ENCODE measurements at regions not wholly inside any gene's neighbourhood (a gene's known extent, or its start where the extent isn't known, plus 50 kb on each side); places are given as distances from the start of the nearest gene placed in this dataset.
A peak's percentile ranks its signal among the peaks of the same experiment; 100 is the strongest.
"Not testable (repeated sequence)": the region's sequence is repeated elsewhere in the genome, so short reads cannot be mapped to it uniquely, and the experiment has no call there.

DNA sequence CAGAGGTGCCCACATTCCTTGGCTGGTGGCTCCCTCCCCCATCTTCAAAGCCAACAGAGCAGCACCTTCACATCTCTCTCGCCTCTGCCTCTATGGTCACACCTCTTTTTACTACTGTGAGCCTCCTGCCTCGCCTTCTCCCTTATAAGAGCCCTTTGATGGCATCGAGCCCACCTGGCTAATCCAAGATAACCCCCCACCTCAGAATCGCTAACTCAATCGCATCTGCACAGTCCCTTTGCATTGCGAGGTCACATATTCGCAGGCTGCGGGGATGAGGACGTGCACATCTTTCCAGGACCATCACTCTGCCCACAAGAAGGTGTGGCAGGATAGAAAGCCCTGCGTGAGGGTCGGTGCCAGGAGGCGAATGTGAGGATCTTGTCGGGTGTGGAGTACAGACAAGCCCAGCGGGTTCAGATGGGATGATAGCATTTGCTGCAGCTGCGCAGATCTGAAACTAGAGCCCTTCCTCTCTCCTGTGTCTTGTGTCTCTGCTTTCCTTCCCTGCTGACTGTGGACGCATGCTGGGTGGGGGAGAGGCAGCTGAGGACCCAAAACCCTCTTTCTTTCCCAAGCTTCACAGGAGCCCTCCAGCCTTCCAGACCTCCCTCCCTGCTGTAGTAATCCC is 148.3 kb upstream of the HDAC4 start:
- Mint-ChIP-seq H3K4me3 (peak overlapping the region in 4 of 7 donors; percentile 24 to 60 (median 36)), H3K36me3 (no peaks in the 10 kb centered on the region), H3K4me1 (peaks cover 40 to 54% (median 43%) of the 10 kb centered on the region in 3 donors), H3K27me3 (peaks cover 9 to 26% of the 10 kb centered on the region in 2 donors), H3K9me3 (peaks cover 0 to 1% (median 0%) of the 10 kb centered on the region in 5 donors), H3K27ac (peak overlapping the region in 7 of 8 donors; percentile 24 to 88 (median 53))
- Histone ChIP-seq H3K4me3 (ENCODE audit: low read length) (no peak overlapping the region), H3K4me1 (ENCODE audit: insufficient read depth, low read length) (peaks cover 27% of the 10 kb centered on the region), H3K36me3 (ENCODE audit: insufficient read depth, low read length) (no peaks in the 10 kb centered on the region), H3K27ac (ENCODE audit: low read depth, low read length) (no peak overlapping the region), H3K9me3 (ENCODE audit: low read length) (no peaks in the 10 kb centered on the region), H3K27me3 (ENCODE audit: insufficient read depth, low read length, poor library complexity, severe bottlenecking) (no peaks in the 10 kb centered on the region)
- POLR2A ChIA-PET: no interaction called here
- CTCF ChIA-PET: interaction anchor here (1.1 kb wide), 1 partner anchor 9 kb away, joined by 3 read pairs; no protein-coding TSS in a partner anchor
- no peak for DNase-seq

DNA sequence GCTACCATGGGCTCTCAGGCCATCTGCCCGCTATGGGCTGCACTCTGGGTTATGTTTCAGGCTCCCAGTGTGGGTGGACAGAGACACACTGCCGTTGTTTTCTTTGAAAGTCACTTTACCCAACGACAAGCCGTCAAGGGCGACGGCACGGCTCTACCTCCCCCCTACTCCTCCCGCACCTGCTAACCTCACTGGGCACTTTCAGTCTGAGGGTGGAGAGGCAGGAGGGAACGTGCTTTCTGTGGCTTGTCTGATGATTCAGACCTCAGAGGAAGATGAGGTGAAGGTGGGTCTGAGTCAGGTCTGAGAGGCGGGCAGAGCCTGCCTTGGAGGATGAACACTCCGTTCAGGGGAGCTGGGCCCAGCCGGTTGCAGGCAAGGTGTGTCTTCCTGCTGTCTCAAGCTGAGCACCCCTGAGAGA is 147.6 kb upstream of the HDAC4 start:
- H3K36me3 Mint-ChIP-seq: no peaks in the 10 kb centered on the region
- H3K9me3 ChIP-seq (ENCODE audit: low read length): no peaks in the 10 kb centered on the region
- H3K4me1 ChIP-seq (ENCODE audit: insufficient read depth, low read length): peaks cover 27% of the 10 kb centered on the region
- ChIA-PET POLR2A (no interaction called here), CTCF (interaction anchor here (1.1 kb wide), 1 partner anchor 8 kb away, joined by 3 read pairs; no protein-coding TSS in a partner anchor)
- peak overlapping the region in 4 of 7 donors; percentile 31 to 60 (median 48) for H3K4me3 Mint-ChIP-seq
- peaks cover 5 to 26% of the 10 kb centered on the region in 2 donors for H3K27me3 Mint-ChIP-seq
- H3K9me3 Mint-ChIP-seq: peaks cover 0 to 1% (median 0%) of the 10 kb centered on the region in 5 donors
- peaks cover 42 to 55% (median 46%) of the 10 kb centered on the region in 3 donors for H3K4me1 Mint-ChIP-seq
- H3K36me3 ChIP-seq (ENCODE audit: insufficient read depth, low read length): no peaks in the 10 kb centered on the region
- no peaks in the 10 kb centered on the region for H3K27me3 ChIP-seq (ENCODE audit: insufficient read depth, low read length, poor library complexity, severe bottlenecking)
- H3K27ac Mint-ChIP-seq: peak overlapping the region in 7 of 8 donors; percentile 33 to 96 (median 85)
- H3K4me3 ChIP-seq (ENCODE audit: low read length): no peak overlapping the region
- no peak overlapping the region for H3K27ac ChIP-seq (ENCODE audit: low read depth, low read length)
- peak in 4 of 5 donors; percentile 4 to 71 (median 40) for DNase-seq

DNA sequence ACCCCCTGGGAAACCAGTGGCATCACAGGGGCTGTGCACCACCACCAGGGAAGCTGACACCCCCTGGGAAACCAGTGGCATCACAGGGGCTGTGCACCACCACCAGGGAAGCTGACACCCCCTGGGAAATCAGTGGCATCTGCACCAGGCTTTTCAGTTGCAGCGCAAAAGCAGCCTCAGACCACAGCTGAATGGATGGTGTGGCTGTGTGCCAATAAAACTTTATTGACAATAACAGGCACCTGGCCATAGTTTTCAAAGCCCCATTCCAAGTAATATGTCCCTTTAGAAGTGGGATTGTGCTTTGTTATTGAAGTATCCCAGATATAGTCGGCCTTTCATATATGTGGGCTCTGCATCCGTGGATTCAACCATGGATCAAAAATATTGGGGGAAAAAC is 146.3 kb upstream of the HDAC4 start:
- H3K36me3 ChIP-seq (ENCODE audit: insufficient read depth, low read length); H3K27ac ChIP-seq (ENCODE audit: low read depth, low read length); H3K4me3 ChIP-seq (ENCODE audit: low read length); H3K27ac Mint-ChIP-seq; H3K9me3 Mint-ChIP-seq; H3K27me3 ChIP-seq (ENCODE audit: insufficient read depth, low read length, poor library complexity, severe bottlenecking); H3K4me3 Mint-ChIP-seq; DNase-seq; H3K36me3 Mint-ChIP-seq; H3K9me3 ChIP-seq (ENCODE audit: low read length); CTCF ChIA-PET: not testable (repeated sequence)
- POLR2A ChIA-PET: interaction anchor here (0.6 kb wide), 1 partner anchor 339 kb away, joined by 3 read pairs; no protein-coding TSS in a partner anchor
- peaks cover 7 to 32% of the 10 kb centered on the region in 2 donors for H3K27me3 Mint-ChIP-seq
- peaks cover 39 to 48% (median 44%) of the 10 kb centered on the region in 3 donors for H3K4me1 Mint-ChIP-seq
- H3K4me1 ChIP-seq (ENCODE audit: insufficient read depth, low read length): peaks cover 27% of the 10 kb centered on the region

DNA sequence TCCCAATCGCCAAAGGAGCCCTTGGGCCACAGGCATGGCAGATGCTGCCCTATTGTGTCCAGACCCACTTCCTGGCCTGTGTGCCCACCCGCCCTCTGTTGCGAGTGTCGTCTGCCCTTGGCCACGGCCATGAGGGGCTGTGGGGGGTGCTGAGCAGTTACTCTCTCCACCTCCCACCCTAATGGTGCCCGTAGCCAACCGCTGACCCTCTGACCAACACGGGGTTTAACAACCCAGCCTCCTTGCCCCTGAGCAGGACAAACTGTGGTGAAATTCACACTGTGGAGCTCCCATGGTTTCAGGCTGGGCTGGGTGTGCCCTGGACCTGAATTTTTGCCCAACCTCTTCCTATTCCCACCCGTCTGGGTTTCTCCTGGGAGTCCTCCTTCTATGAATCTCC is 145.7 kb upstream of the HDAC4 start:
- Histone ChIP-seq H3K27me3 (ENCODE audit: insufficient read depth, low read length, poor library complexity, severe bottlenecking) (no peaks in the 10 kb centered on the region), H3K27ac (ENCODE audit: low read depth, low read length) (no peak overlapping the region), H3K4me3 (ENCODE audit: low read length) (no peak overlapping the region), H3K4me1 (ENCODE audit: insufficient read depth, low read length) (peaks cover 27% of the 10 kb centered on the region), H3K9me3 (ENCODE audit: low read length) (no peaks in the 10 kb centered on the region), H3K36me3 (ENCODE audit: insufficient read depth, low read length) (no peaks in the 10 kb centered on the region)
- Mint-ChIP-seq H3K4me1 (peaks cover 39 to 48% (median 44%) of the 10 kb centered on the region in 3 donors), H3K9me3 (peaks cover 0 to 1% (median 0%) of the 10 kb centered on the region in 5 donors), H3K4me3 (no peak overlapping the region), H3K36me3 (no peaks in the 10 kb centered on the region), H3K27me3 (peaks cover 7 to 38% of the 10 kb centered on the region in 2 donors), H3K27ac (peak overlapping the region in 1 of 8 donors; percentile 37)
- ChIA-PET CTCF (no interaction called here), POLR2A (no interaction called here)
- no peak for DNase-seq

DNA sequence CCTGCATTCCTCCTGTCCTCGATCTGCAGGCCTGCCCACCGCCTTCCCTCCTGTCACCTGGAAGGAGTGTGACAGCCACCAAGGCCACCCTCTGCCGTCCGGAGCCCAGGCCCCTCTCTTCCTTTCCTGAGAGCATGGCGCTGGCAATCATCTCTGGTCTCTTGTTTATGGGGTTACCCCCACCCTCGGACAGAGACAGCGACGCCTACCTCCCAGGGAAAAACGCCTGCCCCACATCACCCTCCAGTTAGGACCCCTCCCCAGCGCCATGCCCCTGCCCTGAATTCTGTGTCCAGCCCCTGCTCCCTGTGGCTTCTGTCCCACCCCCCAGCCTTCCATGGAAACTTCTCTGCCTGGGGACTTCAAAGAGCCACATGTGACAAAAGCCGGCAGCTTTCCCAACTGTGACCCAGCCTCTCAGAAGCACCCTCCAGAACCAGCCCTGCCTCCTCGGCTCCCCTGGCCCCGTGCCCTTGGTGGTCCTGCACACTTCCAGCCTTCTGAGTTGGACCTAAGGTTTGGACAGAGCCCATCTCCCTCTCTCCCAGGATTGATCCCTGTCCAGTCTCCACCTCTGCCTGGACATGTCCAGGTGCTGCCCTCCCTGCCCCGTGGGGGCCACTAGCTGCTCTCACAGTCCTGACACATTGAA is 145.0 kb upstream of the HDAC4 start:
- no peaks in the 10 kb centered on the region for H3K9me3 ChIP-seq (ENCODE audit: low read length)
- no peak for DNase-seq
- POLR2A ChIA-PET: no interaction called here
- Mint-ChIP-seq H3K4me1 (peaks cover 39 to 48% (median 44%) of the 10 kb centered on the region in 3 donors), H3K27me3 (peaks cover 7 to 36% of the 10 kb centered on the region in 2 donors), H3K27ac (peak overlapping the region in 2 of 8 donors; percentile 75 to 81), H3K4me3 (peak overlapping the region in 2 of 7 donors; percentile 32 to 84), H3K36me3 (no peaks in the 10 kb centered on the region), H3K9me3 (peaks cover 0 to 1% (median 0%) of the 10 kb centered on the region in 5 donors)
- H3K4me3 ChIP-seq (ENCODE audit: low read length): no peak overlapping the region
- no peaks in the 10 kb centered on the region for H3K27me3 ChIP-seq (ENCODE audit: insufficient read depth, low read length, poor library complexity, severe bottlenecking)
- CTCF ChIA-PET: no interaction called here
- no peak overlapping the region for H3K27ac ChIP-seq (ENCODE audit: low read depth, low read length)
- peaks cover 27% of the 10 kb centered on the region for H3K4me1 ChIP-seq (ENCODE audit: insufficient read depth, low read length)
- H3K36me3 ChIP-seq (ENCODE audit: insufficient read depth, low read length): no peaks in the 10 kb centered on the region

DNA sequence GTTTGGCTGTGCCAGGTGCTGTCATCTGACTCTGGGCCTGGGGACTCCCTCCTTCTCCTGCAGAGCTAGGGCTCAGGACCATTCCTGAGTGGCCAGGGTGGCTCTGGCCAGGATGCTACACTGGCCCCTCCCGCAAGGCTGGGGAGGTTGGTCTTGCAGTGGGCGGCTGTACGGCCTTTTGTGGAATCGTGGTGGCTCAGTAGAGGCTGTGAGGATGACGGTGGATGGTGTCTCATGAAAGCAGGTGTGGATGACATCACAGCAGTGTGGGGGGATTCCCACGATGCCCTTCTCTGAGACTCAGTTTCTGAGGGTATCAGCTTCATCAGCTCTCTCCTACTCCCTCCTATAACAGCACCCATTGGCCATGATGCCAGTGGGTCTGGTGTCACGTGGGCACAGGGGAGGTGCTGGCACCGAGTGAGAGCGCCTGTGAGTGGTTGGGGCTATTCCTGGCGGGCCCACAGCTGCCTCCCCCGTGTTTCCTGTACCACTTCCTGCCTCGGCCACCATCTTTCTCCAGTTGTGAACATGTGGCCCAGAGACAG is 144.2 kb upstream of the HDAC4 start:
- H3K36me3 ChIP-seq (ENCODE audit: insufficient read depth, low read length): no peaks in the 10 kb centered on the region
- ChIA-PET CTCF (no interaction called here), POLR2A (no interaction called here)

DNA sequence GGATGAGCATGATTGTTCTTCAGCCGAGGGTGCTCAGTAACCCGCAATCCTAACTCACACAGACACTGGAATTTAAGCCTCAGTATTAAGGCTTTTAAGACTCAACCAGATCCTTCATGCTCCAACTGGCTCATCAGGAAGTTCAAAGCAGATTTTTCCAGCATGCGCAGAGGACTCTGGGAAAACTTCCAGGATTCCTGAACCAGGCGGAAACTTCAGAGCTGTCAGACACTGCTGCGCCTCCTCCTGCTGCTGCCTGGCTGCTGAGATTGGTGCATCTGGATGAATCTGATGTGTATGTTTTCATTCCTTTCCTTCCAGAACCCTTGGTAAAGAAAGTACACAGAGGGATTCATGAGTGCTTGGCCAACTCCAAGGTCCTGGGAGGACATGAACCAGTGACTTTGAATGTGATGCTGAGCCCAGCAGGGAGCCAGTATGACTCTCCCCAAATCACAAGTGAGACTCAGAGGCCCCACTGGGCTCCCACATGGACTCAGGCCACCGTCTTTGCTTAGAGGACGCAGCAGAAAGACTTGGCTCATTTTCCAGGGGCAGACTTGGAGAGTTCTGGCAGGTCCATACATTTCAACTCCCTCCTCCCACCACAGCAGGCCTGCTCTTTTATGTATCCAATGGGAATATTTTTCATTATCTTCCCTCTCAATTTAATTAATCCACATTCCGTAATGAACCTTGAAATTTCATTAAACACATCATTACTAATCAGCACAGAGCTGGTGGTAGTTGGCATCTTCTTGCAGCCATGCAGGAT is 143.5 kb upstream of the HDAC4 start:
- DNase-seq: no peak
- Histone ChIP-seq H3K4me1 (ENCODE audit: insufficient read depth, low read length) (peaks cover 27% of the 10 kb centered on the region), H3K4me3 (ENCODE audit: low read length) (no peak overlapping the region), H3K27me3 (ENCODE audit: insufficient read depth, low read length, poor library complexity, severe bottlenecking) (no peaks in the 10 kb centered on the region), H3K27ac (ENCODE audit: low read depth, low read length) (no peak overlapping the region), H3K9me3 (ENCODE audit: low read length) (no peaks in the 10 kb centered on the region), H3K36me3 (ENCODE audit: insufficient read depth, low read length) (no peaks in the 10 kb centered on the region)
- Mint-ChIP-seq H3K27me3 (peaks cover 7 to 22% of the 10 kb centered on the region in 2 donors), H3K36me3 (no peaks in the 10 kb centered on the region), H3K4me1 (peaks cover 36 to 50% (median 41%) of the 10 kb centered on the region in 3 donors), H3K9me3 (peaks cover 0 to 1% (median 0%) of the 10 kb centered on the region in 5 donors), H3K27ac (peak overlapping the region in 6 of 8 donors; percentile 35 to 84 (median 62)), H3K4me3 (peak overlapping the region in 2 of 7 donors; percentile 12 to 20)
- ChIA-PET POLR2A (no interaction called here), CTCF (no interaction called here)

More for the DNA sequence above, 144.2 kb upstream of the HDAC4 start:
- Mint-ChIP-seq H3K27me3 (peaks cover 7 to 28% of the 10 kb centered on the region in 2 donors), H3K4me3 (peak overlapping the region in 6 of 7 donors; percentile 10 to 86 (median 26)), H3K27ac (peak overlapping the region in 6 of 8 donors; percentile 35 to 84 (median 62)), H3K4me1 (peaks cover 41 to 53% (median 44%) of the 10 kb centered on the region in 3 donors), H3K36me3 (no peaks in the 10 kb centered on the region), H3K9me3 (peaks cover 0 to 1% (median 0%) of the 10 kb centered on the region in 5 donors)
- H3K27me3 ChIP-seq (ENCODE audit: insufficient read depth, low read length, poor library complexity, severe bottlenecking): no peaks in the 10 kb centered on the region
- no peaks in the 10 kb centered on the region for H3K9me3 ChIP-seq (ENCODE audit: low read length)
- peak in 4 of 5 donors; percentile 6 to 59 (median 44) for DNase-seq
- H3K27ac ChIP-seq (ENCODE audit: low read depth, low read length): no peak overlapping the region
- no peak overlapping the region for H3K4me3 ChIP-seq (ENCODE audit: low read length)
- peaks cover 27% of the 10 kb centered on the region for H3K4me1 ChIP-seq (ENCODE audit: insufficient read depth, low read length)

Data from CD8-positive, alpha-beta memory T cell (primary cell).